ENCODE measurements at regions not wholly inside any gene's neighbourhood (a gene's known extent, or its start where the extent isn't known, plus 50 kb on each side); places are given as distances from the start of the nearest gene placed in this dataset.

GRCh38 chr6:150710236-150710635 lies 110.6 kb downstream of the PLEKHG1 start:
- TF ChIP-seq, protein P1, sequence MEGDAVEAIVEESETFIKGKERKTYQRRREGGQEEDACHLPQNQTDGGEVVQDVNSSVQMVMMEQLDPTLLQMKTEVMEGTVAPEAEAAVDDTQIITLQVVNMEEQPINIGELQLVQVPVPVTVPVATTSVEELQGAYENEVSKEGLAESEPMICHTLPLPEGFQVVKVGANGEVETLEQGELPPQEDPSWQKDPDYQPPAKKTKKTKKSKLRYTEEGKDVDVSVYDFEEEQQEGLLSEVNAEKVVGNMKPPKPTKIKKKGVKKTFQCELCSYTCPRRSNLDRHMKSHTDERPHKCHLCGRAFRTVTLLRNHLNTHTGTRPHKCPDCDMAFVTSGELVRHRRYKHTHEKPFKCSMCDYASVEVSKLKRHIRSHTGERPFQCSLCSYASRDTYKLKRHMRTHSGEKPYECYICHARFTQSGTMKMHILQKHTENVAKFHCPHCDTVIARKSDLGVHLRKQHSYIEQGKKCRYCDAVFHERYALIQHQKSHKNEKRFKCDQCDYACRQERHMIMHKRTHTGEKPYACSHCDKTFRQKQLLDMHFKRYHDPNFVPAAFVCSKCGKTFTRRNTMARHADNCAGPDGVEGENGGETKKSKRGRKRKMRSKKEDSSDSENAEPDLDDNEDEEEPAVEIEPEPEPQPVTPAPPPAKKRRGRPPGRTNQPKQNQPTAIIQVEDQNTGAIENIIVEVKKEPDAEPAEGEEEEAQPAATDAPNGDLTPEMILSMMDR (IDR thresholded peaks at IDR 0.05): no peak
- no peak for TF ChIP-seq POLR2A (IDR thresholded peaks at IDR 0.05; ENCODE audit: low read depth)
- TF ChIP-seq POLR2AphosphoS5 (IDR thresholded peaks at IDR 0.05): no peak
